ENCODE measurements at regions not wholly inside any gene's neighbourhood (a gene's known extent, or its start where the extent isn't known, plus 50 kb on each side); places are given as distances from the start of the nearest gene placed in this dataset.

- intact Hi-C loops (cut with DNase I), result no loop called here
These were observed 68.8 kb upstream of the ARHGAP18 start for GRCh38 chr6:129778793-129779192.

GRCh38 chr6:129777371-129777770, 67.4 kb upstream of the ARHGAP18 start:
- no peak overlapping the region for H3K27ac ChIP-seq
- no peak overlapping the region for H3K4me3 ChIP-seq
- no peaks in the 10 kb centered on the region for H3K9me3 ChIP-seq
- no peaks in the 10 kb centered on the region for H3K27me3 ChIP-seq
- no peaks in the 10 kb centered on the region for H3K36me3 ChIP-seq
- no peak for DNase-seq (ENCODE audit: extremely low spot score in 2 of 2)
- TF ChIP-seq POLR2AphosphoS5 (IDR thresholded peaks at IDR 0.05; ENCODE audit: insufficient read depth in 1 of 2, low read depth in 1 of 2), result no peak
- no peak for TF ChIP-seq CTCF (IDR thresholded peaks at IDR 0.05)
- no peak for TF ChIP-seq POLR2A (IDR thresholded peaks at IDR 0.05)
- intact Hi-C loops (cut with DNase I), result no loop called here
- no peaks in the 10 kb centered on the region for H3K4me1 ChIP-seq

More at GRCh38 chr6:129778793-129779192, 68.8 kb upstream of the ARHGAP18 start:
- TF ChIP-seq CTCF (IDR thresholded peaks at IDR 0.05) (no peak), POLR2AphosphoS5 (IDR thresholded peaks at IDR 0.05; ENCODE audit: insufficient read depth in 1 of 2, low read depth in 1 of 2) (no peak), POLR2A (IDR thresholded peaks at IDR 0.05) (no peak)
- Histone ChIP-seq H3K27me3 (no peaks in the 10 kb centered on the region), H3K9me3 (no peaks in the 10 kb centered on the region), H3K4me1 (no peaks in the 10 kb centered on the region), H3K36me3 (no peaks in the 10 kb centered on the region), H3K27ac (no peak overlapping the region), H3K4me3 (no peak overlapping the region)
- no peak for DNase-seq (ENCODE audit: extremely low spot score in 2 of 2)

GRCh38 chr6:129776542-129777330, 66.8 kb upstream of the ARHGAP18 start:
- Histone ChIP-seq H3K36me3 (no peaks in the 10 kb centered on the region), H3K4me1 (no peaks in the 10 kb centered on the region), H3K4me3 (no peak overlapping the region), H3K27ac (no peak overlapping the region), H3K27me3 (no peaks in the 10 kb centered on the region), H3K9me3 (no peaks in the 10 kb centered on the region)
- DNase-seq (ENCODE audit: extremely low spot score in 2 of 2), result no peak
- intact Hi-C loops (cut with DNase I), result no loop called here
- TF ChIP-seq POLR2AphosphoS5 (IDR thresholded peaks at IDR 0.05; ENCODE audit: insufficient read depth in 1 of 2, low read depth in 1 of 2) (no peak), CTCF (IDR thresholded peaks at IDR 0.05) (no peak), POLR2A (IDR thresholded peaks at IDR 0.05) (no peak)

GRCh38 chr6:129774697-129775447, 64.9 kb upstream of the ARHGAP18 start:
- no peaks in the 10 kb centered on the region for H3K9me3 ChIP-seq
- no peaks in the 10 kb centered on the region for H3K27me3 ChIP-seq
- no peak overlapping the region for H3K4me3 ChIP-seq
- intact Hi-C loops (cut with DNase I), result no loop called here
- TF ChIP-seq CTCF (IDR thresholded peaks at IDR 0.05) (peak; percentile 55 to 73 (median 72)), POLR2A (IDR thresholded peaks at IDR 0.05) (no peak), POLR2AphosphoS5 (IDR thresholded peaks at IDR 0.05; ENCODE audit: insufficient read depth in 1 of 2, low read depth in 1 of 2) (no peak)
- DNase-seq (ENCODE audit: extremely low spot score in 2 of 2), result no peak
- H3K27ac ChIP-seq, result no peak overlapping the region
- H3K36me3 ChIP-seq, result no peaks in the 10 kb centered on the region
- H3K4me1 ChIP-seq, result no peaks in the 10 kb centered on the region

GRCh38 chr6:129773304-129773703, 63.3 kb upstream of the ARHGAP18 start:
- Histone ChIP-seq H3K27me3 (no peaks in the 10 kb centered on the region), H3K27ac (no peak overlapping the region), H3K36me3 (no peaks in the 10 kb centered on the region), H3K4me1 (no peaks in the 10 kb centered on the region), H3K4me3 (no peak overlapping the region), H3K9me3 (no peaks in the 10 kb centered on the region)
- no peak for DNase-seq (ENCODE audit: extremely low spot score in 2 of 2)
- intact Hi-C loops (cut with DNase I), result no loop called here
- TF ChIP-seq CTCF (IDR thresholded peaks at IDR 0.05), result no peak
- no peak for TF ChIP-seq POLR2A (IDR thresholded peaks at IDR 0.05)
- TF ChIP-seq POLR2AphosphoS5 (IDR thresholded peaks at IDR 0.05; ENCODE audit: insufficient read depth in 1 of 2, low read depth in 1 of 2), result no peak
